ENCODE measurements at regions not wholly inside any gene's neighbourhood (a gene's known extent, or its start where the extent isn't known, plus 50 kb on each side); places are given as distances from the start of the nearest gene placed in this dataset.

DNA sequence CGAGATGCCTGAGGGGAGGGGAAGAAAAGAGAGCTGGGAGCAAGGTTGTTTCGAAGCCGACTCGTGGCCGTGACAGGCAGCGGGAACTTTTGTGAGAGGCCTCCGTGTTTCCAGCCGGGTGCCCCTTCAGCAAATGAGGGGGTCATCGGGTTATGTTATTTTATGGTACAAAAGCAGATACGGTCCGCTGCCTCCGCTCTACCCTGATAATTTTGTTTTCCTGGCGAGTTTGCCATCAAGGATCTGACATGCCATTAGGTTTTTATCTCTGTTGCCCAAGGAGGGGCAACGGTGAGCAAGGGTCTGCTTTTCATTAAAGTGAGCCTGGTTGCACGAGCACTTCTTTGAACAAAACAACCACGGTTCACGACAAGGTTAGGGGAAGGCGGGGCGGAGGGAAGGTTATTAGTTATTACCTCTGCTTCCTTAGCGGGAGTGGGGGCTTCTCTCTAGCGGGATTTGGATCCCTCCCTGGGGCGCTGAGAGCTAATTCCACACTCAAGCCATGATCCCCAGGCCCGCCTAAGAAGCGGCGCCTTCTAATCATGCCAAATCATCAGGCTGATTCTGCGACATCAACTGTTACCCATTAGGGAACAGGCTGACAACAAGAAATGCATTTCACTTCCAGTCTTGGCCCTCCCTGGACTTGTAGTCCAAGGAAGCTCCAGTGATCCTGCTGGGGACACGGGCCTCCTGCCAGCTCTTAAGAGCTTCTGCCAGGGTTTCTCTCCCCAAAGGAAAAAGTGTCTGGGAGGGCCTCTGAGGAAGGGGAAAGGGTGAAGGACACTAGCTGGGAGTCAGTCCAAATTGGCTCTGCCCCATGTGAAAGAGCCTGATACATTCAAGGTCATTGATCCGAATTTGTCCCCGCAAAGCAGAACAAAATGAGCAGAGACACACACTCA is 617.7 kb downstream of the MID1IP1 start:
- Histone ChIP-seq H3K9me3 (ENCODE audit: control insufficient read depth, low read depth, low read length) (no peaks in the 10 kb centered on the region), H2BK15ac (ENCODE audit: low read depth, low read length) (no peak overlapping the region; the same call in 1 of the 2 replicates), H3K23me2 (ENCODE audit: insufficient read length, low read depth, low read length, poor library complexity, severe bottlenecking) (no peaks in the 10 kb centered on the region), H4K8ac (replicated peaks; ENCODE audit: insufficient read length, low read depth, low read length) (no peak overlapping the region), H3K4me1 (ENCODE audit: insufficient read depth, low read length) (no peaks in the 10 kb centered on the region), H3K4ac (ENCODE audit: low read depth, low read length) (no peak overlapping the region), H4K20me1 (ENCODE audit: control insufficient read depth, insufficient read depth, insufficient read length) (no peaks in the 10 kb centered on the region), H3K79me1 (ENCODE audit: insufficient read depth, low read depth, low read length, poor library complexity, severe bottlenecking) (no peaks in the 10 kb centered on the region), H3K23ac (ENCODE audit: insufficient read length, low read depth, low read length) (no peak overlapping the region), H3K56ac (ENCODE audit: insufficient read length, low read depth, low read length) (no peak overlapping the region), H2AFZ (ENCODE audit: low read length) (no peak overlapping the region), H3K18ac (ENCODE audit: insufficient read length, low read depth, low read length) (no peak overlapping the region), H2BK20ac (ENCODE audit: low read depth, low read length, poor library complexity, severe bottlenecking) (no peak overlapping the region), H2BK12ac (ENCODE audit: insufficient read length, low read depth, low read length) (no peak overlapping the region), H4K91ac (ENCODE audit: insufficient read length, low read depth, low read length) (no peak overlapping the region), H3K14ac (ENCODE audit: insufficient read depth, low read length) (no peak overlapping the region), H3K79me2 (ENCODE audit: insufficient read depth, low read length) (no peaks in the 10 kb centered on the region), H3T11ph (ENCODE audit: low read length) (no peak overlapping the region), H2BK5ac (ENCODE audit: insufficient read length, low read length) (no peak overlapping the region), H4K5ac (ENCODE audit: insufficient read length, low read depth, low read length) (no peak overlapping the region), H3K9ac (ENCODE audit: extremely low read depth, insufficient read length, low read length) (no peak overlapping the region), H3K4me2 (ENCODE audit: insufficient read depth, insufficient read length, low read length) (no peak overlapping the region), H3K27me3 (ENCODE audit: insufficient read depth, low read length) (no peaks in the 10 kb centered on the region), H3K27ac (ENCODE audit: insufficient read length, low read depth, low read length) (no peak overlapping the region), H2AK5ac (ENCODE audit: insufficient read length, low read length) (no peak overlapping the region), H2BK120ac (ENCODE audit: low read depth, low read length, poor library complexity, severe bottlenecking) (no peak overlapping the region)
- WGBS (ENCODE audit: extremely low coverage, insufficient read length, low lambda C conversion rate), result no CpG with 5 or more reads among the region's 29 CpGs
- no peak for DNase-seq
- no peaks in the 10 kb centered on the region; a peak in 3 of 7 replicates for H3K36me3 Mint-ChIP-seq (ENCODE audit: insufficient read depth in 1 of 3, low read depth in 3 of 3)
- H3K27ac Mint-ChIP-seq, result no peak overlapping the region
- H3K27me3 Mint-ChIP-seq (ENCODE audit: low read depth), result peaks cover 4% of the 10 kb centered on the region
- H3K4me3 Mint-ChIP-seq, result no peak overlapping the region
- peaks cover 15 to 18% of the 10 kb centered on the region in 2 experiments for H3K4me1 Mint-ChIP-seq
- H3K9me3 Mint-ChIP-seq, result peaks cover 68 to 71% of the 10 kb centered on the region in 2 experiments
- TF ChIP-seq, protein P1, sequence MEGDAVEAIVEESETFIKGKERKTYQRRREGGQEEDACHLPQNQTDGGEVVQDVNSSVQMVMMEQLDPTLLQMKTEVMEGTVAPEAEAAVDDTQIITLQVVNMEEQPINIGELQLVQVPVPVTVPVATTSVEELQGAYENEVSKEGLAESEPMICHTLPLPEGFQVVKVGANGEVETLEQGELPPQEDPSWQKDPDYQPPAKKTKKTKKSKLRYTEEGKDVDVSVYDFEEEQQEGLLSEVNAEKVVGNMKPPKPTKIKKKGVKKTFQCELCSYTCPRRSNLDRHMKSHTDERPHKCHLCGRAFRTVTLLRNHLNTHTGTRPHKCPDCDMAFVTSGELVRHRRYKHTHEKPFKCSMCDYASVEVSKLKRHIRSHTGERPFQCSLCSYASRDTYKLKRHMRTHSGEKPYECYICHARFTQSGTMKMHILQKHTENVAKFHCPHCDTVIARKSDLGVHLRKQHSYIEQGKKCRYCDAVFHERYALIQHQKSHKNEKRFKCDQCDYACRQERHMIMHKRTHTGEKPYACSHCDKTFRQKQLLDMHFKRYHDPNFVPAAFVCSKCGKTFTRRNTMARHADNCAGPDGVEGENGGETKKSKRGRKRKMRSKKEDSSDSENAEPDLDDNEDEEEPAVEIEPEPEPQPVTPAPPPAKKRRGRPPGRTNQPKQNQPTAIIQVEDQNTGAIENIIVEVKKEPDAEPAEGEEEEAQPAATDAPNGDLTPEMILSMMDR (conservative IDR thresholded peaks at IDR 0.05), result no peak

Measured in H9 (cell line).